Germinal center (tissue), 1 donor: ENCODE measurements at regions not wholly inside any gene's neighbourhood (a gene's known extent, or its start where the extent isn't known, plus 50 kb on each side); places are given as distances from the start of the nearest gene placed in this dataset.
"Not testable (repeated sequence)": the region's sequence is repeated elsewhere in the genome, so short reads cannot be mapped to it uniquely, and the experiment has no call there.

Source experiments
- DNase-seq: peaks from one replicate; pipeline ENCODE4 v3.0.0; 2012; ENCODE audit warnings: mixed read lengths, low spot score

DNA sequence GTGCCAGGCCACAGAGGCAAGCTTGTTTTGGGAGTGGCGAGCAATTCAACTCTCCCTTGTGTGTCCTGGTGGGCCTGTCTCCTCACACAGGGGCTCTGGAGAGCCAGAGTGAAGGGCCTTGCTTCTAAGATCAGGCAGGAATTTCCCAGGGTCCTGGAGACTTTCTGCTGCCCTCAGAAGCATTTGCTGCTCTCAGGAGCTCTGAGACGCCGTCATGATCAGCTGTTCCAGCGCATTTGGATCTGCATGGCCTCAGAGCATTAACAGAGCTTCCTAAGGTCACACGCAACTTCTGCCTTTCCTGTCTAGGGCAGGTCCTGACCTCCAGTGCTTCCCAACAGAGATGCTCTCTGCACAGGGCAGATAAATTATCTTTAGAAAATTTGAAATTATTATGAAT is 52.2 kb upstream of the C10orf90 start:
- DNase-seq, result no peak

DNA sequence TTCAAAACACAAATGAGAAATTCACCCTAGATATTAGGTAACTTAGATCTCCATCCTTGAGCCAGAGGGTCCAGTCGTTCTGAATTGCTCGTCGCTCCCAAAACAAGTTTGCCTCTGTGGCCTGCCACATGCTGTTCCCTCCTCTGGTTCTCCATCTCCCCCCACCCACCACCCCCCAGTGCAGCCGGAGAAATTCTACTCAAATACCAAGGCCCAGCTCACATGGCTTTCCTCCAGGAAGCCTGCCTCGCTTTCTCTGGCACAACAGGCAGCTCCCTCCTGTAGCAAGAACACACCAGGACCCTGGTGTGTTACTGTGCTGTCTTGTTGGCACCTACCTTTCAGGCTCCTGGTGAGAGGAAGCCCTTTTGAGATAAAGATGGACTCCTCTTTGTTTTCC is 52.7 kb upstream of the C10orf90 start:
- DNase-seq, result no peak

DNA sequence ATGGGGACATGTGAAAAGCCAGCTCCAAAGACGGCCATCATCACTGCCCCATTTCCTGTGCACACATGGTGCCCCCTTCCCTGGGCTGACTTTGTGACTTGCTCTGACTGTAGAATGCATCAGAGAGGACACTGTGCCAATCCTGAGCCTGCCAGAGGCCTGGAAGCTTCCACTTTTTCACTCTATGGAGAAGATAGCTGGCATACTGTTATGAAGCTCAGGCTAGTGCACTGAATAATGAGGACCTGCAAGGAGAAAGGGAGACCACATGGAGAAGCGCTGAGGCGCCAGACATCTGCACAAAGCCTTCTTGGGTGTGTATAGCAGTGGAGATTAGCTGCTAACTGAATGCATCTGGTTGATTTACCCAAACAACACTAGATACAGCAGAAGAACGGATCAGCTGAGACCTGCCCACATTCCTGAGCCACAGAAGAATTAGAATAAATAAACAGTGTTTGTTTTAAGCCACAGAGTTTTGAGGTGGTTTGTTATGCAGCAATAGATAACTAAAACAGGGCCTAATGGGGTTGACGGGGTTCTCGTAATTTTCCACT is 58.9 kb upstream of the C10orf90 start:
- no peak for DNase-seq

DNA sequence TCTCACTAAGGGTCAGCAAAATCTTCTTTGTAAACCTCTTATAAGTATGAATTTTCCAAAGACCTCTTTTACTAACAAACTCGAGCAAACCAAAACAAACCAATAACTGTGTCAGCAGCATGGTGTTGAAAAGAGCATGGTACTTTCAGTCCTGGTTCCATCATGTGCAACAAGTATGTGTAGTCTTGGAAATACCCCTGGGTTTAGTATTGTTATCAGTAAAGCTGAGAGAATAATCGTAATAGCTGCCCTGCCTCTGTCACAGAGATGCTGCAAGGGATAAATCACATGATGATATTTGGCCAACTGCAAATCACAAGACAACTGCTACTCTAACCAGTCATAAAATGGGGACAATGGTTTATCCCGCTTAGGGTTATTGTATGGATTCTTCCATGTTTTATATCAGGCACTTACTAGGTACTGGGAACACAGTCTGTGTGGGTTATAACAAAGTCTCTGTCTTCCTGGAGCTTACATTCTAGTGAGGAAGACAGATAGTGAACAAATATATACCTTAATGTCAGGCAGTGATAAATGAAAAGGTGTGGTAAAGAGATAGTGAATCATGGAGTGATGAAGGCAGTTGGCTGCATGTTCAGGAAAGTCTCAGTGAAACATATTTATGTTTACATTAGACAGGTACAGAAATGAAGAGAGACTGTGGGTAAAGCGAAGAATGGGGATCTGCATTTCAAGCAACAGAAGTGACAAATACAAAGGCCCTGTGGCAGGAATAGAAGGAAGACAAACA is 60.5 kb upstream of the C10orf90 start:
- no peak for DNase-seq

DNA sequence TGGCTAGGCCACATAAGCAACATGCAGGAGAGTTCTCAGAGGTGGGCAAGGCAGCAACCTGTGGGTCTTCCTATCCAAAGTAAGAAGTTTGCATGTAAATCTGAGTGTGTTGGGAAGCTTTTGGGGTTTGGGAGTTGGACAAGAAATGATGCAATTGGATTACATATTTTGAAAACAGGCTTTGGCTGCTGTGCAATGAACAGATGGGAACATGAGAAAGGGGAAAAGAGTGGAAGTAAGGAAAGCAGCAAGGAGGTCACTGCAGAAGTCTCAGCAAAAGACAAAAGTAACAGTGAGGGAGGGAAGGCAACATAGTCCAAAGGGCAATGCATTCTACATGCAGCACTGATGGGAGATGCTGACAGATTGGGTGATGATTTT is 61.1 kb upstream of the C10orf90 start:
- DNase-seq, result no peak

DNA sequence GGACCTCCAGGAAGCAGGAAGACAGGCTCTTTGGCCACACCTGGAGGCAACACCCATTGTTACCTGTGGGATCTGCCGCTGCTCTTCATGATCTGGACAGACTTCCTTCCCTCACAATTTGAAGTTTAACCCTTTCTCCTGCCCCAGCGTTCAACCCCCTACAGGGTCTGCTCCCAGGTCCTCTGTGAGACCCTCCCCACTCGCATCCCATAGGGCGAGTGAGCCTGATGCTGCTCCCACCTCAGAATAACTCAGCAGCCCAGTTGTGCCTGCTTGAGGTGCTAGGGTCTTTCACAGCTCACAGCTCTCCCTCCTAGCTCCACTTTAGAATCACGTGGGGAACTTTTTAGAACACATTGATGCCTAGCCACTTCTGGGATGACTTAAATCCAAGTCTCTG is 61.8 kb upstream of the C10orf90 start:
- DNase-seq, result no peak

DNA sequence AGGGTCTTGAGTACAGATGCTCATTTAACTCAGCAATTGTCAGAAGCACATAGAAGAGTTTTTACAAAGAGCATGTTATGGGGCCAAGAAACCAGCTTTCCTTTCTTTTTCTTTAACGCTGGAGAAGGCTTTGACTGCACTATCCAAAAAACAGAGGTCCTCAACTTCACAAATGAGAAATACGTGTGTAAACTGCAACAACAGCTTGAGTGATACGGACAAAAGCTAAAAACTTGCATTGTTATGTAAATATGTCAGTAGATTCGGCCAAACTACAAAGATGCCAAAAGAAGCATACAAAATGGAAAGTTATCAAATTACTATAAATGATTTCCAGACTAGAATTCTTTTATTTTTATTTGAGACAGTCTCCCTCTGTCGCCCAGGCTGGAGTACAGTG is 62.4 kb upstream of the C10orf90 start:
- DNase-seq, result no peak

DNA sequence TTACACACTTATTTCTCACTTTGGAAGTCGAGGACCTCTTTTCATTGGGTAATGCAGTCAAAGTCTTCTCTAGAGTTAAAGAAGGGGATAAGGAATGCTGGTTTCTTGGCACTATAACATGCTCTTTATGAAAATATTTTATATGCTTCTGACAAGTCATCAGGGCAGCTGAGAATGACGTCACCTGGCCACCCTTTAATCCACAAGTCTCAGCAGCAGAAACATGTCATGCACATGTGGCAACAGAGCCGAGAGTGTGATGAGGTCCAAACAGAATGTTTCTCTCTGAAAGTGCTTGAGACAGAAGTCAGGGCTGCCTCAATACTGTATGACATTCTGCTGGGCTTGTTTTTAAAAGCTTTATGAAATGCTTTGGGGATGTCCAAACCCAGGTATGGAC is 63.5 kb upstream of the C10orf90 start:
- DNase-seq, result no peak

DNA sequence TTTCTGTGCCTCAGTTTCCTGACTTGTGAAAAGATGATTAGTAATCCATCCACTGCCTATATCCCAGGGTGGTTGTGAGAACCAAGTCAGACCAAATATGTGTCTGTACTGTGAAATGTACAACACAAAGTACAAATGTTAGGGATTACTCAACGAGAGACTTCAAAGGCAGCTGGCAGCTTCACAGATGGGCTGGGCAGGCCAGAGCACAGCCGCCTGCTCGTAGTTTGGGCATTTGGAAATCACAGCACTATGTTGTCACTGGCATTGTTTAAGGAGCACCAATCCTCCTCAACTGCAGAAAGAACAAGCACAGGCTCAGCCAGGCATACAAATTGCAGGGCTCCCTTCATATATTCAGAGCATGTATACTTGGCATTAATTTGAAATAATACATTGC is 64.5 kb upstream of the C10orf90 start:
- DNase-seq, result no peak

DNA sequence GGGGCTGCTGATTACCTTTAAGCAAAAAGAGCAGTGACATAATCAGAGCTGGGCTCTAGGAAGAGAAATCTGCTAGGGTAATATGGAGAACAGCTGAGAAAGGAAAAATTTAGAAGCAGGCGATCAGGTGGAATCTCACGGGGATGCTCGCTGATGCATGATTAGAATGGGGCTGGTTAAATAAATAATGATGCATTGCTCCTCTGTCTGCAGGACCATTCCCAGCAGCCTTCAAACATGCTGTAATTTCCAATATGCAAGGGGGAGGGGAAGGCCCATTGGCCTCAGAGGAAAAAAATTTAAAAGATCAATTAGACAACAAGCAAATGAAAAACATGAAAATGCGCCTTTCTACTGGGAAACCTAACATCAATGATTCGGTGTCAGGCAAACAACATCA is 65.6 kb upstream of the C10orf90 start:
- DNase-seq, result no peak

DNA sequence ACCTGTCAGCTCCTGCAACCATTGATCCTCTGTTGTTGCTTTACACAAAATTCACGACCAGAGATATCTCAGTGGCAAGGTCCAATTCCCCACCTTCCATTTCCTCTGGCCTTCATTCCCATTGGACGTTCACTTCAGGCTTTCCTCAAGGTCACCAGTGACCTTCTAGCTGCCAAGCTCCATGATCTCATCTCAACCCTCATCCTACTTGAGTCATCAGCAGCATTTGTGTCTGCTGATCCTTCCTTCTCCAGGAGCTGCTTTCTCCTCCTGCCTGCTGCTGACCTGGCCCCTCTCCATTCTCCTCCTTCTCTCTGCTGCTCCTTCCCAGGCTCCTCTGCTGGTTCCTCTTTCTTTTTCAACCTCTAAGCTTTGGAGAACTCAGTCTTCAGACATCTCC is 66.2 kb upstream of the C10orf90 start:
- DNase-seq, result no peak

DNA sequence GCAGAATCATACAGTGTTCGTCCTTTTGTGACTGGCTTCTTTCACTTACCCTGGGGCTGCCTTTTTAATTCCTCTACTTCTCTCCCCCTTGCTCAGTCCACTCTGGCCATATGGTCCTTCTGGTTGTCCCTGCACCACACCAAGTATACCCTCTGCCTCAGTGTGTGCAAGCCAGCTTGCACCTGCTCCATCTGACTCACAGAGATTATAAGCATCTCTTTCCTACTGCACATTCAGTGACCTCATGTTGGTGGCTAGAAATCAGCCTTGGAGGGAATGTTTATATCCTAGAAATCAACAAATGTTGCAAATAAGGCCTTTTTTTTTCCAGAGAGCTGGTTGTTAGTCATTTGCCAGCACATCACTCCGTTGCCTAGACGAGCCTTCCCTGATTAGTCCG is 67.5 kb upstream of the C10orf90 start:
- DNase-seq, result no peak

DNA sequence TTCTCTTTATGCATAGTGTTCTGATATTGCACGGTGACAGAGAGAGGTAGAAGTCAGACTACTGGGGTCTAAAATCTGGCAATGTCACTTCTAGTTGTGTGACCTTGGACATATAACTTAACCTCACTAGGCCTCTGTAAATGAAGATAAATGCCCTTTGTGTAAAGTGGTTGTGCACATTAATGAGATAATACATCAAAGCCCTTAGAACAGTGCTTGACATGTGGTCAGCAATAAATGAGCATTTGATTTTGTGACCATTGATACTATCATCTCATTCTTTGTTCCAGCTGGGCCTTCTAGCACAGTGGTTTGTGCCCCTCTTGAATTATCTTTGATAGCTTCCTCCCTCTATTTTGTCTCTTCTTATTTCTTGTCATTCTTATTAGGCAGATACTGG is 74.1 kb upstream of the C10orf90 start:
- no peak for DNase-seq

DNA sequence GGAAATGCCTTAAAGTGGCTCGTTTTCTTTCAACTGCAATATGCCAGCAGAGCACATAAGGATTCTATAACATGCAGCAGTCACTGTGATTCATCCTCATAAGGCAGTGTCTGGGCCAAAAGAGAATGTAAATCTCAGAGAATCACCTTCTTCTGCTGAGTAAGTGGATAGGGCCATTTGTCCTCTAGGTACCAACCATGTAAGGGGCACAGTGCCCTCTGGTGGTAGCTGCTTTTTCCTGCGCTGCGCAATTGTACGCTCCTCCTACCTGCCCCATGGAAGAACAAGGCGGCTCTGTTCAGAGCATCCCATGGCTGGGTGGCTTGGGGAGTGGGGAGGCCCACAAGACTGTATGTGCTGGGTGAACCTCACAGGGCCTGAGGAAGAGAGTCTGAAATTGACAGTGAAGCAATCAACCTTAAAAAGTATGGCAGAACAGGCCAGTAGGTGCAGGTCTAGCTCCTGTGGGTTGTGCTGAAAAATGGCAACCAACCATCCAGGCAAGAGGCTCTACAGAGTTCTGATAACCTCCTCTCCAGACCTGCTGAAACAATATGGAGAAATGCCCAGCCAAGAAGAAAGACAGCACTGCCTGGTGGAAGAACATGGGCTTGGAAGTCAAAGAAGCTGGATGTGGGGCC is 78.6 kb upstream of the C10orf90 start:
- DNase-seq, result peak; percentile 6

DNA sequence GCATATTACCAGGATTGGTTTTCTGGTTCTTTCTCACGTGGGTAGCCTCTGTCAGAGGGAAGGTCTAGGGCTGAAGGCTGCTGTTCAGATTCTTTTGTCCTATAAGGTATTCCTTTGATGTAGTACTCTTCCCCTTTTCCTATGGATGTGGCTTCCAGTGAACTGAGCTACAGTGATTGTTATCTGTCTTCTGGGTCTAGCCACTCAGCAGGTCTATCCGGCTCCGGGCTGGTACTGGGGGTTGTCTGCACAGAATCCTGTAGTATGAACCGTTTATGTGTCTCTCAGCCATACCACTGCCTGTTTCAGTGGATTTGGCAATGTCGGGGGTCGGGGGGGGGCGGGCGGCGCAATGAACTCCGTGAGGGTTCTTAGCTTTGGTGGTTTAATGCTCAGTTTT is 84.5 kb upstream of the C10orf90 start:
- no peak for DNase-seq

DNA sequence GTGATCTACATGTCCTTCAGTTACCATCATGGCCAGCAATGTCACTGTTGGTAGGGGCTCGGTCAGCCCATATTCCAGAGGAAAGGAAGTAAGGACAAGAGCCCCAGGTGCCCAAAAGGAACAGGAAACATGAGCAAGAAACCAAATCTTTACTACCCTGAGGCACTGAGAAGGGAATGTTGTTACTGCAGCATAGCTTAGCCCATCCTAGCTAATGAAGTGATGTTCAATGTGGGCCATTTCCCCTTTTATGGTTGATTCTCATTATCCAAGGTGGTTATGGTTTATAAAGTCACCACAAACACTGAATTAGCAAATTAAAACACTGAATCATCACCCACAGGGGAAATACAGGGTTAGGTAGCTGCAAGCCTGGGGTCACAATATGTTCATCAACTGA is 88.4 kb upstream of the C10orf90 start:
- no peak for DNase-seq

DNA sequence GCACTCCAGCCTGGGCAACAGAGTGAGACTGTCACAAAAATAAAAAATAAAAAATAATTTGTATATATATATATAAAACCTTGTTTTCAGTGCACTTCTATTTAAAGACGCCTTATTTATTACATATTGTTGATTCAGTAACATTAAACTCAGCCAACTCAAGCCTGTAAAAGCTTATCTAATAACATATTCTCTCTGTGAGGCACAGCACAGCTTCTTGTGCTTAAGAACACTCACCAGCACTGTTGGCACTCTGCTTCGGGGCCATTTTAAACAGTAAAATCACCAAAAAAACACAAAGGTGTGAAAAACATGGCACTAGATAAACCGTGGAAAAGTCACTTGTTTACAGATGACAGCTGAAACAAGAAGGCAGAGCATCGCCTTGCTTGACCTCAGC is 89.0 kb upstream of the C10orf90 start:
- no peak for DNase-seq

DNA sequence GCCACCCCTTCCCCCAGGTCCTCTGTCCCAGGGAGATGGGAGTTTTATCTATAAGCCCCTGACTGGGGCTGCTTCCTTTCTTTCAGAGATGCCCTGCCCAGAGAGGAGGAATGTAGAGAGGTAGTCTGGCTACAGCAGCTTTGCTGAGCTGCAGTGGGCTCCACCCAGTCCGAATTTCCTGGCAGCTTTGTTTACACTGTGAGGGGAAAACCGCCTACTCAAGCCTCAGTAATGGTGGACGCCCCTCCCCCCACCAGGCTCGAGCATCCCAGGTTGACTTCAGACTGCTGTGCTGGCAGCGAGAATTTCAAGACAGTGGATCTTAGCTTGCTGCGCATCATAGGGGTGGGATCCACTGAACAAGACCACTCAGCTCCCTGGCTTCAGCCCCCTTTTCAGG is 96.2 kb upstream of the C10orf90 start:
- not testable (repeated sequence) for DNase-seq

DNA sequence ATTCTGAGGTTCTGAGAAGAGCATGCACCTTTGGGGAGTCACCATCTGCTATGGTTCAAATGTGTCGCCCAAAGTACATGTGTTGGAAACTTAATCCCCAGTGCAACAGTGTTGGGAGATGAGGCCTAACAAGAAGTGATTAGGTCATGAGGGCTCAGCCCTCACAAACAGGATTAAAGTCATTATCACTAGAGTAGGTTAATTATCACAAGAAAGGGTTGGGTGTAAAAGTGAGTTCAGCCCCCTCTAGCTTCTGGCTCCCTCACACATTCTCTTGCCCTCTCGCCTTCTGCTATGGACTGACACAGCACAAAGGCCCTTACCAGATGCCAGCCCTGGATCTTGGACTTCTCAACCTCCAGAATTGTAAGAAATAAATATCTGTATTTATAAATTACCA is 100.3 kb upstream of the C10orf90 start:
- DNase-seq, result no peak

DNA sequence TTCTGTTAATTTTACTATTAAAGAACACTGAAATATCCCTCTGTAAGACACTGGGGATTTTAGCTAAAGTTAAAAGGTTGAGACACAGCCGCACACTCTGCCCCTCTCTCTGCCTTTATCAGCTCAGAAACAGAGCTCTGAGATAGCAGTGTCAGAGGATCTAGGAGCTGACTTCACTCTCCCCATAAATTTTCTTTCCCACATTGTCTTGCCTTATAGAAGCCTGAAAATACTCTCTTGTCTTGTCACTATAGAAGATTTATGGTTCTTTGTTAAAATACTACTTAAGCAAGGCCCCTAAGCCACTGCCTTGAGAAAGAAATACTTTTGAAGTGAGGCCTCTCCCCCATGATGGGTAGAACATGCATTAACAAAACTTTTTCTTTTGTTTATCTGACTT is 105.7 kb upstream of the C10orf90 start:
- DNase-seq, result no peak

DNA sequence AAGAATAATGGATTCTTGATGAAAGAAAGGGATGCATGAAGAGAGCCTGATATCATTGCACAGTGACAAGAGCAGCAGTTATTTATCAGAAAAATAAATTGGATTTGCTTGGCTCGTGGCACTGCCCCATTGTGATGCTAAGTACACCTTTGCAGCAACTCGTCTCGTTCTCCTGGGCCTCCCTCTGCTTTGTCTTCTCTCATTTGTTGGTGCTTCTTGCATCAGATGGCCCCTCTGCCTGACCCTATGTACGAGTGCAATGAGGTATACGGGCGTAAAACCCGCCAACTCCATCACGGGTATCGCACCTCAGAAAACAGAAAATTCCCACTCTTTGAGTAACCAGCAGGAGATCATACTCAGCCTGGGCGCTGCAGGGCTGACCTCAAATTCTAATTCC is 107.2 kb upstream of the C10orf90 start:
- no peak for DNase-seq

DNA sequence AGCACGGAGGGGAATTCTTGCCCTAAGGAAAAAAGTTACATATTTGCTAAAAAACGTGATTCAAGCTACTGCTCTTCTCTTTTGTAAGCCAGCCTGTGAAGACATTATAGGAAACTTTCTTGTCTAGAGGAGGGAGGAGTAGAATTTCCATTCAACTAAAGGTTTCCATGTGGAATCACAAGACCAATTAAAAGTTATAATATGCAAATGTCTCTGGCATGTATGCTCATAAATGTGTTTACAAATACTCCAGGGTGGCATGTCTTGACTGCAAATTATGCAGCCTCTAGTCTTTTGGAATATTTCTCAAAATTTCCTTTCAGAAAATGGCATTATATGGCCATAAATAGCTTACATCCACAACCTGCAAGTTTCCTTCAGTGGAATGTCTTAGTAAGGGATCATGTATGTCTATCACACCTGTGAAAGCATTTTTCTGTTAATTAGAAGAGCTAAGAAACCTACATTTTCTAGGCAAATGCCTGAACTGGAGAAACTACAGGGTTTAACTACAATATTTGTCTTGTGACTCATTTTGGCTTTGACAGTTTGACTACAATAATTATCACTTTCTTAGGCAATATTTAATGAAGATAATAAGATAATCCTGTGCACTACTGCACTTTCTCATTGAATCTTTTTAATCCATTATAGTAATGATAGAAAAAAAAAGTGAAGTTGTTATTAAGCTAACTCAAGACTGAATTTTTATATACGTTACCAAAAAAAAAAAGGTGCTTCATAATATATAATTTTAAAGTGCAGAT is 111.1 kb upstream of the C10orf90 start:
- DNase-seq, result no peak
